NCI-H2081 treated with DMSO at 0.1 percent for 48 hours (cell line): ENCODE measurements at regions not wholly inside any gene's neighbourhood (a gene's known extent, or its start where the extent isn't known, plus 50 kb on each side); places are given as distances from the start of the nearest gene placed in this dataset.

Source experiments
- DNase-seq: peaks from one replicate; lab custom pipeline; 2025; lab: John Stamatoyannopoulos, UW

DNA sequence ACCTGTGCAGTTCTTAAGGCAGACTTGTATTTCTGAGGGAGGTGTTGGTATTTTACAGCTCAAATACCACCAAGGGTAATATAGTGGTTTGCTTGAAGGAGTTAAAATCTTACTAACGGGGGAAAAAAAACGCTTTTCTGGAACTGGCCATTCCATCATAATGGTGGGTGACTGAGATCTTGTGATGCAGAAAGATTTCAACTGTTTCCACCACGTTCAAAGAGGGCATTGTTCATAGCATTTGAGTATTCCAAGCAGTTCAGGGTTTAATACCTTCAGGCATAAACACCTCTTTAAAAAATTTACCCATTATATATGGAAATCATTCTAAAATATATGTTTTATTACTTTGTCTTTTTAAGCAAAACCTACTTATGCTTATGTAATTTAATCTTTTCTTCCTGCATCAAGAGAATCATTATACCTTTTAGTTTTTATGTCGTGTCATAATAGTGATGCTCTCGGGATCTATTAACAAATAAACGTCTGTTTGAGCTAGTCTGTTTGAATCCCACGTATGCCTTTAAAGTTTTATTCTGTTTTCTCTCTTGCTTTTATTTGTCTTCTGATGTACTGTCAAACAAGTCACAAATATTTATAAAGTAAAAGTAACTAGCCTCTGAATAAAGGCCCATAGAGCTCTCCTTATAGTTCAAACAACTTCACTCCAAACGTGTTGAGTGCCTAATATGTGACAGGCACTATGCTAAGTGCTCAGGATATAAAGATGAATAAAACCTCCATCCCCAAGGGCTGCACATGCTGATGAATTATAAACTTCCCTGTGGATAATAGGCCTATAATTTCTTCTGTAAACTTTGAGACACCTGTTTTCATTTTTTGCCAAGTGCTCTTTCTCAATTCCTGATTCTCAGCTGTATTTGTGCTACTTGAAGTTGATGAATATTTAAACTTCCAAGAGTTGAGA, 298.8 kb upstream of the FERMT1 start:
- no peak for DNase-seq

DNA sequence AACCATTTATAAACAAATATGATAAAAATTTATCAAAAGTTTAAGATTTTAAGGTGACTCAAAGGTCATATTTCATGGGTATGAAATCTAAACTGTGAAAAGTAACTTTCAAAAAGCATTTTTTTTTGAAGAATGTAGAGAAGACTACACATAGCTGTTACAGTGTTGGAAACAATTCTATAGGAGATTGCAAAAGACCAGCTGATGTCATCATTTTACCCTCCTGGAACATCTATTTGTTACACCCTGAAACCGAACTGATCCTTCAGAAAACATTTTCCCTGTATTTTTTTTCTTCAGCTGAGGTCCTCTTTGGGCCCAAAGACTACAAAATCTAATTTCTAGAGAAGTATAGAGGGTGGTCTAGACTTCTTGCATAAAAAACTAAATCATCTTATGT, 297.5 kb upstream of the FERMT1 start:
- DNase-seq, result no peak

DNA sequence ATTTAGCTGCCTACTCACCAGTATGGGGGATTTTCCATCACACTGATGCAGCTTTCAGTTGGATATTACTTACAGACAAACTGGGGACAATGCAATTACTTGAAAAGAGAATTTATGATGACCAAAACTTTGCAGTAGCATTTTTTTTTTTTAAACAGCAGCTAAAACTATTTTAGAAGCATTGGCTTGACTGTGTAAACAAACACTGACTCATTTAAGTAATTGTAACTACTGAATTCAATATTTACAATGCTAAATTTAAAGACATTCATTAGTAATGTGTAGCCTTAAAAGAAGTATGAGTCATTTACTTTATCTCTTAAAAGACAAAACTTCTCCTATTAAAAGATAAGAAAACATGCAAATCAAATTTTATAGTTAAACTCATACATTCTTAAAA, 295.9 kb upstream of the FERMT1 start:
- no peak for DNase-seq

DNA sequence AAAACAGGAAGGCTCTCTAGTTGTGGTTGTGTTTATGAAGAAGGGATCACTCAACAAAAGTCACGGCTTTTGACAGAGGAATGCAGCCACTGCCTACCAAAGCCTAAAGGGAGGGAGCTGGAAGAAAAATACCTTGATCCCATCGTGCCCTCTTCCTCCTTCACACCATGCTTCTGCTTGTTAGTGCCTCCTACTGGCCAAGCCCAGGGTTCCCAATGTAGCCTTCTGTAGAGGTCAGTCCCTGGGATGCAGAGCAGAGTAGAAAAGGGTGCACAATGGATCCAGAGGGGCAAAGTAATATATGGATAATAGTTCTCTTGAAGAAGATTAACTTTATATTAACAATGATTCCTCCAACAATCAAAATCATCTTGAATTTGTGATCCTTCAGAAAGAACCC, 293.5 kb upstream of the FERMT1 start:
- no peak for DNase-seq

DNA sequence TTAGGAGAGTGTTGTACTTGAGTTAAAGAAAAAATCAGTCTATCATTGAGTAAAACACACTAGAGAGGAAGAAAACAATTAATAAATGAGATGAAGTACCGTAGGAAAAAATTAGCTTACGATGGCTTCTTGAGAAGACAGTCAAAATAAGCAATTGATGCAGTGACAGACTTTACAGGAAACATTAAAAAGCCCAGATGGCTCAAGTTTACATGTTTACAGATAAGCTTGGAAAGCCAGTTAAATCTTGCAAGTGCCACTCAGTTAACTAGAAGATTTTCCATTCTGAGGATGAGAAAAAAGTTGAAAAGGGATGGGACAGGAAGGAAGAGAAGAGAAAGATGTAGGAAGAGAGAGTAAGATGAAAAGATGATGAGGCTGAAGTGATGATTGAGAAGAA, 288.8 kb upstream of the FERMT1 start:
- DNase-seq, result no peak

DNA sequence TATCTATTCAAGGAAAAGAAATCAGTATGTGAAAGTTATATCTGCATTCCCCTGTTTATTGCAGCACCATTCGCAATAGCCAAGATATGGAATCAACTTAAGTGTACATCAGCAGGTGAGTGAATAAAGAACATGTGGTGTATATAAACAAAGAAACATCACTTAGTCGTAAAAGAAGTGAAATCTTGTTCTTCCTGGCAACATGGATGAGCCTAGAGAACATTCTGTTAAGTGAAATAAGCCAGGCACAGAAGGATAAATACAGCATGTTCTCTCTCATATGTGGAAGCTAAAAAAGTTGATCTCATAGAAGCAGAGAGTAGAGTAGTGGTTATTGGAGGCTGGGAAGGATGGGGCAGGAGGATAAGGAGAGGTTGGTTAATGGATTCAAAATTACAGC, 287.9 kb upstream of the FERMT1 start:
- DNase-seq, result no peak

- no peak for DNase-seq
These were observed 284.3 kb upstream of the FERMT1 start for GRCh38 chr20:6407163-6407562.

- no peak for DNase-seq
These were observed 279.2 kb upstream of the FERMT1 start for GRCh38 chr20:6401893-6402557.

DNA sequence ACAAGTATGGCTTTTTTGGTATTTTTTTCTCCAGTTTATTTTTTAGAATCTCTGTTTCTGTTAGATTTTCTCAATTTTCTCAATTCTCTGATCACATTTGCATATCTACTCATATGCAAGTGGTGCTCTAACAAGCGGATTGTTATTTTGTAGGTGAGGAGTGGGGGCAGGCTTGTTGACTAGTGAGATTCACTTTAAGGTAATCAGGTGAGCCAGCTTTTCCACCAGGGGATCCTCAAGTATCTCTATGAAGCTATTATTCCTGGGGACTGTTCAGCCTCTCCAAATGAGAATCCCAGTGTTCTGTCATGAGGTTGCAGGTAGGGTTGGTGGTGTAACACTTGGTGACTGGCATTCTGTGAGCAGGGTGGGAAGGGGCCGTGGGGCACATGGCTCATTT, 274.3 kb upstream of the FERMT1 start:
- DNase-seq, result no peak

DNA sequence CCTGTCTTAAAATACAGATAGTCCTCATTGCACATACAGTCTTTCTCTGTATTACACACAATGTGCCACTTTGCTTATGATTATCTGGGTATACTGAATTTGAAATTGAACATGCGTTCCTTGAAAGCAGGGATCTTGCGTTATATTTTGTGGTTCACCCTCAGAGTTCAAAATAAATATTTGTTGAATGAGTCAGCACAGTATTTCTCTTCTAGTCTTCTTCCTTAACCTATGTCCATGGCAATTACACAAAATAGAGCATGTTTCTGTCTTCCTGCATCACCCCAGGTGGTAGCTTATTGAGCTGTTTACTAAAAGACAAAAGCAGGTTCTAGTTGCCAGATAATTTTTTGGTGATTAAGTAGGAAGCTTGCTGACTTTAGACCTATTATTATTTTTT, 272.9 kb upstream of the FERMT1 start:
- peak; percentile 58 for DNase-seq

DNA sequence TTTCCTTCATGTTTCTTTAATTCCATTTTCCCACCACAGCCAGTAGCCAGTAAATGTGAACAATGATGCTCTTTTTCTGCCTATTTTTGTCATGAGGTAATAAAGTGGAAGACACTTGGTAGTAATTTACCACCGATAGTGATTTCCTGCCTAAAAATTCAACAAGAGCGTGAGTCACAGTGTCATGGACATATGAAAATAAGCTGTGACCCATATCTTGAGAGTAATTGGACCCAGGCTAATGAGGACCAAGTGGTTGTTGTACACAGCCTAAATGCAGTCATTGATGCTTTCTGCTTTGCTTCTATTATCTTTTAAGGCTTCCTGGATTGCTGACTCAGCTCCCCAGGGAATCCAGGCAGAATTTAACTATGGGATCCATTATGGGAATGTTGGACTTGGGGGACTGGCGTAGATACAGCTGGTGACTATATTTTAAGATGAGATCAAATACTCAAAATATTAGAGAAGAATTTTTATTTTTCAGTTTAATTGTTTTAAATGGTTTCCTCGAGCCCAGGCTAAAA, 265.9 kb upstream of the FERMT1 start:
- DNase-seq, result no peak

DNA sequence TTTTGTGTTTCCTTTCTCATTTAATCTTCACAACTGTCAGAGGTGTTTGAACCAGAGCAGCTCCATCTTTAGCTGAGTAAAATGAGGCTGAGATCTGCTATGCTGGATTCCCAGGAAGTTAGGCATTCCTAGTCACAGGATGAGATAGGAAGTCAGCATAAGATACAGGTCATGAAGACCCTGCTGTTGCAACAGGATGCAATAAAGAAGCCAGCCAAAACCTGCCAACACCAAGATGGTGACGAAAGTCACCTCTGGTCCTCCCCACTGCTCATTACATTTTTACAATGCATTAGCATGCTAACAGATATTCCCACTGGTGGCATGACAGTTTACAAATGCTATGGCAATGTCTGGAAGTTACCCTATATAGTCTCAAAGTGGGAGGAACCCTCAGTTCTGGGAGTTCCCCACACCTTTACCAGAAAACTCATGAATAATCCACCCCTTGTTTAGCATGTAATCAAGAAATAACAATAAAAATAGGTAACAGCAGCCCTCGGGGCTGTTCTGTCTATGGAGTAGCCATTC, 262.2 kb upstream of the FERMT1 start:
- no peak for DNase-seq

DNA sequence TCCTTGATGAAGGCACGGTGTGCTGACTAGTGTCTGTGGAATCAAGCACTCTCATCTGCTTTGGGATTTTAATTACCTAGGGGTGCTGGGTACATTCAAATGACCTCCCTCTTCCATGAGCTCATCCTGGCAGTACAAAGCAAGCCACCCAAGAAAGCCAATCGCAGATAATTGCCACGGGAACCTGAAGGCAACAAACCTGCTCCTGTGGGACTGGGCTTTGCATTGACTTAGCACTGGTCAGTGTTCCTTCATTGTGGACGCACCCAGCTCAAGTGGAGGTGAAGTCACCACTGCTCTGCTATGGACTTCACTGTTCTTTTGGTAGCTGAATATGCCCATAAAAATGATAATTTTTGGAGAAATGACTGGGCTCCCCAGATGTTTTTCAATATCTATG, 261.6 kb upstream of the FERMT1 start:
- no peak for DNase-seq

GRCh38 chr20:6381887-6382286, 259.1 kb upstream of the FERMT1 start:
- no peak for DNase-seq

DNA sequence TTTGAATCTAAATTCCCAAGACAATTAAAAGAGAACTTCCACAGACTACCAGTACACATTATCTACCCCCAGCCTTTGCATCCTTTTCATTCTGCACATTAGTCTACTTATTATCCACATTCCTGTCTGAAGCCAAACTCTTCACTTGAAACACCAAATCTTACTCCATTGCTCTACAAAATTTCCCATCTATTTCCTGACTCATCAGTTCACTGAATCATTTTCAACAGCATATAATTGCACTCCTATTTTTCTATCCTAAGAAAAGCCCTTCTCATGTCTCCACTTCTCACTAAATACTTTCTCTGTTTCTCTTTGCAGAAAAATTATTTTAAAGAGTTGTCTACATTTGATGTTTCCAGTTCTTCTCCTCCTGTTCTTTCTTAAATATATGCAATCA, 239.4 kb upstream of the FERMT1 start:
- DNase-seq, result no peak

- DNase-seq, result no peak
These were observed 237.9 kb upstream of the FERMT1 start for GRCh38 chr20:6360766-6361165.

GRCh38 chr20:6355754-6356451, 233.1 kb upstream of the FERMT1 start:
- DNase-seq, result no peak

- no peak for DNase-seq
These were observed 226.1 kb upstream of the FERMT1 start for GRCh38 chr20:6348908-6349307.

DNA sequence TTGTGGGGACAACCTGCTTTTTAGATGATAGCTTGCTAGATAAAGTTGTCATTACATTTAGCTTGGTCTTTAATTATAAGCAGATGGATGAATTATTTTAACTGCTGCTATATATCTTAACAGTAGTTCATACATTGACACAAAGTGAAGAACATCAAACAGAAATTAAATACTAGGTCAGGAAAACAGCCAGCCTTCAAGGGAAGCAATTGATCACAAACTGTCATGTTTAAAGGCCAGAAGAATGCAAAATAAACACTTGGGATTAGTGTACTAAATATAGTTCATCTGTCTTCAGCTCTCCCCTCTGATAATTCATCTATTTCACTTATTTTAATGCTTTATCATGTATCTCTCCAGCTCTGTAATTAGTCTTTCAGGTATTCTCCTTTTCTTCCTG, 225.1 kb upstream of the FERMT1 start:
- peak; percentile 72 for DNase-seq

GRCh38 chr20:6341491-6341890, 218.7 kb upstream of the FERMT1 start:
- DNase-seq, result no peak

GRCh38 chr20:6339176-6339575, 216.3 kb upstream of the FERMT1 start:
- no peak for DNase-seq

GRCh38 chr20:6333110-6333509, 210.3 kb upstream of the FERMT1 start:
- no peak for DNase-seq
